Keratinocyte (primary cell): ENCODE measurements at regions not wholly inside any gene's neighbourhood (a gene's known extent, or its start where the extent isn't known, plus 50 kb on each side); places are given as distances from the start of the nearest gene placed in this dataset.

ENCODE experiments used
- DNase-seq: peaks from one replicate; pipeline ENCODE4 v3.0.0-alpha.2; 2011; ENCODE audit warnings: low read depth, missing footprints, low spot score
- FAIRE-seq: peaks from 2 replicates; lab custom pipeline; 2011; peaks lifted over from hg19 to GRCh38; lab: Jason Lieb, UNC
- H2AFZ ChIP-seq: 2 replicates; pipeline ENCODE4 v1.6.0; 2012; ENCODE audit warnings: low read length, control low read depth, inconsistent platforms; ENCODE audit not compliant: control insufficient read depth
- H3K27ac ChIP-seq: 2 replicates; pipeline ENCODE4 v1.5.1; 2011; ENCODE audit warnings: low read length; ENCODE audit not compliant: control insufficient read depth, insufficient read depth
- H3K27me3 ChIP-seq: 3 replicates; pipeline ENCODE4 v1.6.0; 2011; ENCODE audit warnings: low read length; ENCODE audit not compliant: control insufficient read depth, insufficient read depth; ENCODE audit errors: extremely low read depth
- H3K36me3 ChIP-seq, 2 experiments: 2 replicates in 1 of 2; 3 replicates in 1 of 2; pipeline ENCODE4 v1.5.1; 2011; ENCODE audit warnings: low read length in 2 of 2, mild to moderate bottlenecking in 1 of 2; ENCODE audit not compliant: control insufficient read depth in 2 of 2, insufficient read depth in 2 of 2; ENCODE audit errors: extremely low read depth in 1 of 2
- H3K4me1 ChIP-seq: 3 replicates; pipeline ENCODE4 v1.5.1; 2011; ENCODE audit warnings: low read length; ENCODE audit not compliant: control insufficient read depth, insufficient read depth; ENCODE audit errors: extremely low read depth
- H3K4me2 ChIP-seq: 3 replicates; pipeline ENCODE4 v1.6.0; 2011; ENCODE audit warnings: low read depth, low read length; ENCODE audit not compliant: control insufficient read depth, insufficient read depth; ENCODE audit errors: extremely low read depth
- H3K4me3 ChIP-seq, 3 experiments: fragments of 200-600 bp in 1 of 3; sonication (generic) in 1 of 3; 2 replicates in 2 of 3; 3 replicates in 1 of 3; pipeline ENCODE4 v1.5.1; 2011 to 2016; ENCODE audit warnings: low read length in 3 of 3, mild to moderate bottlenecking in 3 of 3, control low read depth in 2 of 3, inconsistent platforms in 1 of 3, low read depth in 1 of 3, mixed read lengths in 1 of 3, mixed run types in 1 of 3, moderate library complexity in 1 of 3; ENCODE audit not compliant: control insufficient read depth in 2 of 3, insufficient read depth in 2 of 3; ENCODE audit errors: extremely low read depth in 1 of 3
- H3K79me2 ChIP-seq: 2 replicates; pipeline ENCODE4 v1.6.0; 2012; ENCODE audit warnings: low read length; ENCODE audit not compliant: control insufficient read depth, insufficient read depth
- H3K9ac ChIP-seq: 3 replicates; pipeline ENCODE4 v1.6.0; 2011; ENCODE audit warnings: low read length; ENCODE audit not compliant: control insufficient read depth, insufficient read depth; ENCODE audit errors: extremely low read depth
- H3K9me1 ChIP-seq: 3 replicates; pipeline ENCODE4 v1.6.0; 2011; ENCODE audit warnings: low read length; ENCODE audit not compliant: control insufficient read depth, insufficient read depth; ENCODE audit errors: extremely low read depth
- H3K9me3 ChIP-seq: 2 replicates; pipeline ENCODE4 v1.5.1; 2012; ENCODE audit warnings: low read depth, low read length; ENCODE audit not compliant: control insufficient read depth
- H4K20me1 ChIP-seq: 3 replicates; pipeline ENCODE4 v1.6.0; 2011; ENCODE audit warnings: low read length; ENCODE audit not compliant: control insufficient read depth, insufficient read depth; ENCODE audit errors: extremely low read depth
- CTCF ChIP-seq, 3 experiments: IDR thresholded peaks in 1 of 3; conservative IDR thresholded peaks in 1 of 3; optimal IDR thresholded peaks in 1 of 3; 2 replicates in 2 of 3; 3 replicates in 1 of 3; pipeline versions ENCODE3 to v1.5.1; 2011; ENCODE audit warnings: low read length in 3 of 3, mild to moderate bottlenecking in 3 of 3, moderate library complexity in 2 of 3, control low read depth in 1 of 3, inconsistent platforms in 1 of 3; ENCODE audit not compliant: insufficient read depth in 2 of 3; ENCODE audit errors: extremely low read depth in 1 of 3
- EZH2 ChIP-seq: IDR thresholded peaks from one replicate; pipeline ENCODE4 v1.6.1; 2012; ENCODE audit warnings: inconsistent platforms, mild to moderate bottlenecking, low read length, moderate library complexity
- dilution Hi-C: fragments of 300-500 bp; cut with MboI; formaldehyde crosslinking; loops from one replicate; pipeline ENCODE4 v1.7.0; 2020; ENCODE audit warnings: low sequenced_read_pairs; ENCODE audit not compliant: extremely low pct_ligation_motif_present

- no peak for FAIRE-seq
- Histone ChIP-seq H3K4me2 (no peak overlapping the region), H3K9me1 (no peaks in the 10 kb centered on the region), H3K9ac (no peak overlapping the region), H3K27ac (no peak overlapping the region), H4K20me1 (no peaks in the 10 kb centered on the region), H3K4me1 (no peaks in the 10 kb centered on the region), H3K9me3 (no peaks in the 10 kb centered on the region), H3K27me3 (peaks cover 19% of the 10 kb centered on the region), H3K4me3 (no peak overlapping the region), H3K36me3 (no peaks in the 10 kb centered on the region), H3K79me2 (no peaks in the 10 kb centered on the region), H2AFZ (no peak overlapping the region)
- DNase-seq: no peak
- dilution Hi-C loops: no loop called here
- TF ChIP-seq EZH2: no peak
- no peak for TF ChIP-seq CTCF (optimal IDR thresholded peaks at IDR 0.05 in 1 of 3, IDR thresholded peaks at IDR 0.05 in 1 of 3, conservative IDR thresholded peaks at IDR 0.05 in 1 of 3; ENCODE audit: extremely low read depth in 1 of 3, insufficient read depth in 2 of 3, low read length in 3 of 3)
These were observed 124.0 kb downstream of the NDUFA12 start for GRCh38 chr12:94879542-94879941.

GRCh38 chr12:94875525-94875924, 128.0 kb downstream of the NDUFA12 start:
- H3K27me3 ChIP-seq: peaks cover 48% of the 10 kb centered on the region
- FAIRE-seq (peak; percentile 64), DNase-seq (peak; percentile 7)
- H3K79me2 ChIP-seq: no peaks in the 10 kb centered on the region
- no peak overlapping the region for H2AFZ ChIP-seq
- no peaks in the 10 kb centered on the region for H3K36me3 ChIP-seq
- no peak overlapping the region for H3K9ac ChIP-seq
- H3K9me1 ChIP-seq: no peaks in the 10 kb centered on the region
- H4K20me1 ChIP-seq: no peaks in the 10 kb centered on the region
- H3K9me3 ChIP-seq: no peaks in the 10 kb centered on the region
- H3K27ac ChIP-seq: no peak overlapping the region
- H3K4me3 ChIP-seq: no peak overlapping the region
- no peaks in the 10 kb centered on the region for H3K4me1 ChIP-seq
- dilution Hi-C loops: no loop called here
- H3K4me2 ChIP-seq: no peak overlapping the region
- TF ChIP-seq EZH2 (no peak), CTCF (optimal IDR thresholded peaks at IDR 0.05 in 1 of 3, IDR thresholded peaks at IDR 0.05 in 1 of 3, conservative IDR thresholded peaks at IDR 0.05 in 1 of 3; ENCODE audit: extremely low read depth in 1 of 3, insufficient read depth in 2 of 3, low read length in 3 of 3) (peak; percentile 39 to 66 (median 59))
